ENCODE measurements at regions not wholly inside any gene's neighbourhood (a gene's known extent, or its start where the extent isn't known, plus 50 kb on each side); places are given as distances from the start of the nearest gene placed in this dataset.

DNA sequence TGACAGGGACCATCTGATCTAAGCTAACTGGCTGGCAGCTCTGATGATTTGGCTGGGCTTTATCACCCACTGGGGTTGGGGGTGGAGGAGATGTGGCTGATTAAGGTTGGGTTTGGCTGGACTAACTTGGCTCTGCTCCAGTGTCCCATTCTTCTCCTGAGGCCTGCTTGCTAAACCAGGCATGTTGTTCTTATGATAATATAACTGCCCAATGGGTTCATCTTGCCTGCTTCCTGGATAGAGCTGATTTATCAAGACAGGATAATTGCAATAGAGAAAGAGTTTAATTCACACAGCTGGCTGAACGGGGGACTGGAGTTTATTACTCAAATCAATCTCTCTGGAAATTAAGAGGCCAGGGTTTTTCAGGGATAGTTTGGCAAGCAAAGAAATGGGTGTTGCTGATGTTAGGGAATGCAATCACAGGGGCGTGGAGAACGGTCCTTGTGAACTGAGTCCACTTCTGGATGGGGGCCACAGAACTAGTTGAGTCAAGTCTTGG, 150.4 kb downstream of the PTH2R start:
- Histone ChIP-seq H3K36me3 (ENCODE audit: control insufficient read depth in 2 of 3, insufficient read depth in 3 of 3, low read length in 3 of 3) (peaks cover 0 to 8% (median 0%) of the 10 kb centered on the region in 3 donors), H3K27me3 (ENCODE audit: control insufficient read depth, insufficient read depth, low read length) (no peaks in the 10 kb centered on the region), H3K9me3 (ENCODE audit: control insufficient read depth in 2 of 3, insufficient read depth in 1 of 3, low read length in 3 of 3) (peaks cover 0 to 8% (median 0%) of the 10 kb centered on the region in 3 donors), H3K4me3 (ENCODE audit: low read length in 3 of 3) (no peak overlapping the region), H3K4me1 (ENCODE audit: control insufficient read depth in 2 of 3, insufficient read depth in 2 of 3, low read depth in 1 of 3, low read length in 3 of 3) (peaks cover 0 to 12% (median 2%) of the 10 kb centered on the region in 3 donors), H3K9ac (ENCODE audit: low read length in 3 of 3) (no peak overlapping the region), H3K27ac (ENCODE audit: low read depth in 2 of 2, low read length in 2 of 2) (no peak overlapping the region)
- TF ChIP-seq CTCF (IDR thresholded peaks at IDR 0.05; ENCODE audit: borderline replicate concordance, extremely low read depth, insufficient read depth), result no peak
- FAIRE-seq, result no peak
- peak in 2 of 5 donors; percentile 21 to 38 for DNase-seq
- intact Hi-C loops (cut with DNase I), result no loop called here

- Histone ChIP-seq H3K27ac (ENCODE audit: low read depth in 2 of 2, low read length in 2 of 2) (no peak overlapping the region), H3K9me3 (ENCODE audit: control insufficient read depth in 2 of 3, insufficient read depth in 1 of 3, low read length in 3 of 3) (peaks cover 0 to 6% (median 0%) of the 10 kb centered on the region in 3 donors), H3K27me3 (ENCODE audit: control insufficient read depth, insufficient read depth, low read length) (no peaks in the 10 kb centered on the region), H3K36me3 (ENCODE audit: control insufficient read depth in 2 of 3, insufficient read depth in 3 of 3, low read length in 3 of 3) (peaks cover 0 to 3% (median 0%) of the 10 kb centered on the region in 3 donors), H3K9ac (ENCODE audit: low read length in 3 of 3) (no peak overlapping the region), H3K4me3 (ENCODE audit: low read length in 3 of 3) (no peak overlapping the region), H3K4me1 (ENCODE audit: control insufficient read depth in 2 of 3, insufficient read depth in 2 of 3, low read depth in 1 of 3, low read length in 3 of 3) (peaks cover 0 to 6% (median 2%) of the 10 kb centered on the region in 3 donors)
- TF ChIP-seq CTCF (IDR thresholded peaks at IDR 0.05; ENCODE audit: borderline replicate concordance, extremely low read depth, insufficient read depth), result no peak
- intact Hi-C loops (cut with DNase I), result no loop called here
- no peak for DNase-seq
- no peak for FAIRE-seq
Observed at GRCh38 chr2:208565690-208566416, 159.3 kb downstream of the PTH2R start.

- intact Hi-C loops (cut with DNase I), result no loop called here
- TF ChIP-seq CTCF (IDR thresholded peaks at IDR 0.05; ENCODE audit: borderline replicate concordance, extremely low read depth, insufficient read depth), result no peak
- Histone ChIP-seq H3K36me3 (ENCODE audit: control insufficient read depth in 2 of 3, insufficient read depth in 3 of 3, low read length in 3 of 3) (no peaks in the 10 kb centered on the region), H3K9me3 (ENCODE audit: control insufficient read depth in 2 of 3, insufficient read depth in 1 of 3, low read length in 3 of 3) (no peaks in the 10 kb centered on the region), H3K4me3 (ENCODE audit: low read length in 3 of 3) (no peak overlapping the region), H3K27me3 (ENCODE audit: control insufficient read depth, insufficient read depth, low read length) (no peaks in the 10 kb centered on the region), H3K9ac (ENCODE audit: low read length in 3 of 3) (no peak overlapping the region), H3K27ac (ENCODE audit: low read depth in 2 of 2, low read length in 2 of 2) (no peak overlapping the region), H3K4me1 (ENCODE audit: control insufficient read depth in 2 of 3, insufficient read depth in 2 of 3, low read depth in 1 of 3, low read length in 3 of 3) (peaks cover 0 to 7% (median 7%) of the 10 kb centered on the region in 3 donors)
- DNase-seq (no peak), FAIRE-seq (no peak)
Observed at GRCh38 chr2:208568203-208568602, 161.6 kb downstream of the PTH2R start.

All from kidney (tissue), 13 donors.